ENCODE measurements at regions not wholly inside any gene's neighbourhood (a gene's known extent, or its start where the extent isn't known, plus 50 kb on each side); places are given as distances from the start of the nearest gene placed in this dataset.

GRCh38 chr2:16294791-16295190 lies 354.4 kb downstream of the MYCN start:
- no peaks in the 10 kb centered on the region for H3K4me1 ChIP-seq (ENCODE audit: control insufficient read depth, insufficient read depth, low read length)
- no peaks in the 10 kb centered on the region for H3K36me3 ChIP-seq (ENCODE audit: control insufficient read depth, insufficient read depth, low read length)
- H3K4me3 ChIP-seq (ENCODE audit: low read depth, low read length): no peak overlapping the region
- H3K27ac ChIP-seq (ENCODE audit: low read depth, low read length): no peak overlapping the region
- H3K27me3 ChIP-seq (ENCODE audit: control insufficient read depth, insufficient read depth, low read length): no peaks in the 10 kb centered on the region
- H3K9me3 ChIP-seq (ENCODE audit: control insufficient read depth, insufficient read depth, low read depth, low read length): peaks cover 8% of the 10 kb centered on the region
- H3K9ac ChIP-seq (ENCODE audit: low read length): no peak overlapping the region

- peaks cover 2% of the 10 kb centered on the region for H3K9me3 ChIP-seq (ENCODE audit: control insufficient read depth, insufficient read depth, low read depth, low read length)
- H3K9ac ChIP-seq (ENCODE audit: low read length): no peak overlapping the region
Observed at GRCh38 chr2:16293871-16294270, 353.5 kb downstream of the MYCN start.

GRCh38 chr2:16293398-16293797 lies 353.0 kb downstream of the MYCN start:
- H3K27ac ChIP-seq (ENCODE audit: low read depth, low read length): no peak overlapping the region
- H3K27me3 ChIP-seq (ENCODE audit: control insufficient read depth, insufficient read depth, low read length): no peaks in the 10 kb centered on the region
- no peaks in the 10 kb centered on the region for H3K4me1 ChIP-seq (ENCODE audit: control insufficient read depth, insufficient read depth, low read length)
- no peaks in the 10 kb centered on the region for H3K9me3 ChIP-seq (ENCODE audit: control insufficient read depth, insufficient read depth, low read depth, low read length)
- H3K9ac ChIP-seq (ENCODE audit: low read length): no peak overlapping the region
- no peaks in the 10 kb centered on the region for H3K36me3 ChIP-seq (ENCODE audit: control insufficient read depth, insufficient read depth, low read length)
- H3K4me3 ChIP-seq (ENCODE audit: low read depth, low read length): no peak overlapping the region

More at GRCh38 chr2:16293871-16294270, 353.5 kb downstream of the MYCN start:
- H3K27me3 ChIP-seq (ENCODE audit: control insufficient read depth, insufficient read depth, low read length): no peaks in the 10 kb centered on the region
- no peak overlapping the region for H3K4me3 ChIP-seq (ENCODE audit: low read depth, low read length)
- no peaks in the 10 kb centered on the region for H3K4me1 ChIP-seq (ENCODE audit: control insufficient read depth, insufficient read depth, low read length)
- H3K36me3 ChIP-seq (ENCODE audit: control insufficient read depth, insufficient read depth, low read length): no peaks in the 10 kb centered on the region
- H3K27ac ChIP-seq (ENCODE audit: low read depth, low read length): no peak overlapping the region

- H3K27me3 ChIP-seq (ENCODE audit: control insufficient read depth, insufficient read depth, low read length): no peaks in the 10 kb centered on the region
- H3K27ac ChIP-seq (ENCODE audit: low read depth, low read length): no peak overlapping the region
- no peak overlapping the region for H3K9ac ChIP-seq (ENCODE audit: low read length)
- H3K4me3 ChIP-seq (ENCODE audit: low read depth, low read length): no peak overlapping the region
- no peaks in the 10 kb centered on the region for H3K36me3 ChIP-seq (ENCODE audit: control insufficient read depth, insufficient read depth, low read length)
- no peaks in the 10 kb centered on the region for H3K4me1 ChIP-seq (ENCODE audit: control insufficient read depth, insufficient read depth, low read length)
- no peaks in the 10 kb centered on the region for H3K9me3 ChIP-seq (ENCODE audit: control insufficient read depth, insufficient read depth, low read depth, low read length)
Observed at GRCh38 chr2:16291731-16292550, 351.6 kb downstream of the MYCN start.

DNA sequence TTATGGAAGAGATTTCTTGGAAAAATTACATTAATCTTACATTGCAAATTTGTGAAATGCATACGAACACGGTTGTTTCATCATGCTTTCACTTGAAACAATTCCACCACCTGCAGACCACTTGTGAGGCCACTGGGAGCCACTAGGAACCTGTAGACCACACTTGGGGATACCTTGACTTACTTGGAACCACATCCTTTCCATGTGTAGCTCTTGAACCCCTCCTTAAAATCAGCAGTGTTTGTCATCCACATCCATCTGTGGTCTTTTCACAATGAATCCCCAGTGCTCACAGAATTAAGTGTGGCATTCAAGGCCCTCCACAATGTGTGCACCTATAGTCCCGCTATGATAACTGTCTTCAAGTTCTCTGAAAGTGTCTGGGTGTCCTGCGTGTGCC lies 350.9 kb downstream of the MYCN start:
- Histone ChIP-seq H3K36me3 (ENCODE audit: control insufficient read depth, insufficient read depth, low read length) (no peaks in the 10 kb centered on the region), H3K27me3 (ENCODE audit: control insufficient read depth, insufficient read depth, low read length) (no peaks in the 10 kb centered on the region), H3K4me3 (ENCODE audit: low read depth, low read length) (no peak overlapping the region), H3K9me3 (ENCODE audit: control insufficient read depth, insufficient read depth, low read depth, low read length) (no peaks in the 10 kb centered on the region), H3K27ac (ENCODE audit: low read depth, low read length) (no peak overlapping the region), H3K9ac (ENCODE audit: low read length) (no peak overlapping the region), H3K4me1 (ENCODE audit: control insufficient read depth, insufficient read depth, low read length) (no peaks in the 10 kb centered on the region)

DNA sequence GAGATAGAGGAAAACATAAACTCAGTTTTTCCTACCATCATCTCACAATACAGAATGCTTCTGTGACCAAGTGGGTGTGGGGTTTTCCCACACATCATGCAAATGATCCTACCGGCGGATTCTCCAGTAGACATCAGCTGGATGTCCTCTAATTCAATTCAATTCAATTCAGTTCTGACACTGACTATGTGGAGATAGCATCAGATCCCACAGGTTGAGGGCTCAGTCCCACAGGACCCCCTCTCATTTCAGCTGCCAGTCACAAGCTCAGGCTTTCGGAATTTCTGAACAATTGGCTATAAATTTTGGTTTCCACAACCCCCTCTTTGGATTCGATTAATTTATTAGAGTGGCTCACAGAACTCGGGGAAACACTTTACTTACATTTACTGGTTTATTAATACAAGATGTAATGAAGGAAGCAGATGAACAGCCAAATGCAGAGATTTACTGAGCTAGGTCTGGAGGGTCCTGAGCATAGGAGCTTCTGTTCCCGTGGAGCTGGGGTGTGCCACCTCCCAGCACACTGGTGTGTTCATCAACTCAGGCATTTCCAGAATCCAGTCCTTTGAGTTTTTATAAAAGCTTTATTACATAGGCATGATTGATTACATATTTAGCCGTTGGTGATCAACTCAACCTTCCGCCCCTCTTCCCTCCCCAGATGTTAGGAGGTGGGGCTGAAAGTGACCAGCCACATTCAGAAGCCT lies 350.1 kb downstream of the MYCN start:
- Histone ChIP-seq H3K9me3 (ENCODE audit: control insufficient read depth, insufficient read depth, low read depth, low read length) (no peaks in the 10 kb centered on the region), H3K27ac (ENCODE audit: low read depth, low read length) (no peak overlapping the region), H3K4me1 (ENCODE audit: control insufficient read depth, insufficient read depth, low read length) (no peaks in the 10 kb centered on the region), H3K27me3 (ENCODE audit: control insufficient read depth, insufficient read depth, low read length) (no peaks in the 10 kb centered on the region), H3K4me3 (ENCODE audit: low read depth, low read length) (no peak overlapping the region), H3K36me3 (ENCODE audit: control insufficient read depth, insufficient read depth, low read length) (no peaks in the 10 kb centered on the region), H3K9ac (ENCODE audit: low read length) (no peak overlapping the region)

DNA sequence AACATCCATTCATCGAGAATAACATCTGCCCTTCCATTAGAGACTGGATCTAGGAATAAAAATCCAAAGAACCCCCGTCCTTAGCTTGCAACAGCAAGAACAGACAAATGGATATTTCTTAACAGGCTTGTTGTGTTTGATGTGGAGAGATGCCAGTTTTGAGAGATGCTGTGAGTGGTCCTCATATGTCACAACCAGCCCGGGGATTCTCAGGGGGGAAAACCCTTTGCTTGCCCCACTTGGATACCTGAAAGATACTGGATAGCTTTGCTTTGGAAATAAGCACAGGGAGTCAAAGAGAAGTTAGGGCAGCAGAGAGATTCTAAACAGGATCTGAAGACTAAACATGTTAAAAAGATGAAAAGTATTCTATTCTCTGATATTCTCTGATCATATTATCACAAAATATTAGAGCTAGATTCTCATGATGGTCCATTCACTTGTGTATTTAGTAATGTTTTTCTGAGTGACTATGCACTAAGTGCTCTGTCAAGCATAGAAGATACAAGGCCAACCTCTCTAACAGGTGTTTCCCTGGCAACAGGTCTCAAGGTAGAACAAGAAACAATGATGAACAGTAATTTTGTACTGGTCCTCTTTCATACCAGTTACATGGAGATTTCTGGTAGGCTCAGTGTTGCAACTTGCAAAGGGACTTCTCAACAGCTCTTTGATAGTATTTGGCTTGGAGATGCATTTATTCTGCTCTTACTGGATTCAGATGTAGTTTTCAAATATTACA lies 348.2 kb downstream of the MYCN start:
- Histone ChIP-seq H3K4me3 (ENCODE audit: low read depth, low read length) (no peak overlapping the region), H3K27ac (ENCODE audit: low read depth, low read length) (no peak overlapping the region), H3K4me1 (ENCODE audit: control insufficient read depth, insufficient read depth, low read length) (no peaks in the 10 kb centered on the region), H3K36me3 (ENCODE audit: control insufficient read depth, insufficient read depth, low read length) (no peaks in the 10 kb centered on the region), H3K9me3 (ENCODE audit: control insufficient read depth, insufficient read depth, low read depth, low read length) (no peaks in the 10 kb centered on the region), H3K9ac (ENCODE audit: low read length) (no peak overlapping the region), H3K27me3 (ENCODE audit: control insufficient read depth, insufficient read depth, low read length) (no peaks in the 10 kb centered on the region)

DNA sequence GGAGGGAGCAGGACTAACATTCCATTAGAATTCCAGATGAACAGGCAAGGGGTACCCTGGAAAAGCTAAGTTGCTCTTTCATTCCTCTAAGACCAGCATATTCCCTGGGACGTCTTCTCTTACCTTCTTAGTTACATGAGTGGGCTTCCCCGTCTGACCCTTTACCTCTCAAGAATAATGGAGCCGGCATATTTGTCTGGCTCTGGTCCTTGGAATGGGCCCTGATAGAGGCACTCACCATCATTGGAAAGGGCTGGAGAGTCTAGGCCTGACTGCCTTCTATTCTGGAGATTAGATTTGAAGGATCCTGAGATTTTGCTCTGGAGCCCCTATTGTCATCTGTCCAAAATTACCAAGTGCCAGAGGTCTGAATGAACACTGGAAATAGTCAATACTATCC lies 347.5 kb downstream of the MYCN start:
- Histone ChIP-seq H3K9ac (ENCODE audit: low read length) (no peak overlapping the region), H3K36me3 (ENCODE audit: control insufficient read depth, insufficient read depth, low read length) (no peaks in the 10 kb centered on the region), H3K27ac (ENCODE audit: low read depth, low read length) (no peak overlapping the region), H3K27me3 (ENCODE audit: control insufficient read depth, insufficient read depth, low read length) (no peaks in the 10 kb centered on the region), H3K9me3 (ENCODE audit: control insufficient read depth, insufficient read depth, low read depth, low read length) (no peaks in the 10 kb centered on the region), H3K4me1 (ENCODE audit: control insufficient read depth, insufficient read depth, low read length) (no peaks in the 10 kb centered on the region), H3K4me3 (ENCODE audit: low read depth, low read length) (no peak overlapping the region)

- no peak overlapping the region for H3K9ac ChIP-seq (ENCODE audit: low read length)
- no peaks in the 10 kb centered on the region for H3K9me3 ChIP-seq (ENCODE audit: control insufficient read depth, insufficient read depth, low read depth, low read length)
- H3K36me3 ChIP-seq (ENCODE audit: control insufficient read depth, insufficient read depth, low read length): no peaks in the 10 kb centered on the region
- no peaks in the 10 kb centered on the region for H3K27me3 ChIP-seq (ENCODE audit: control insufficient read depth, insufficient read depth, low read length)
- no peak overlapping the region for H3K27ac ChIP-seq (ENCODE audit: low read depth, low read length)
- H3K4me3 ChIP-seq (ENCODE audit: low read depth, low read length): no peak overlapping the region
- no peaks in the 10 kb centered on the region for H3K4me1 ChIP-seq (ENCODE audit: control insufficient read depth, insufficient read depth, low read length)
Observed at GRCh38 chr2:16287281-16287680, 346.9 kb downstream of the MYCN start.

DNA sequence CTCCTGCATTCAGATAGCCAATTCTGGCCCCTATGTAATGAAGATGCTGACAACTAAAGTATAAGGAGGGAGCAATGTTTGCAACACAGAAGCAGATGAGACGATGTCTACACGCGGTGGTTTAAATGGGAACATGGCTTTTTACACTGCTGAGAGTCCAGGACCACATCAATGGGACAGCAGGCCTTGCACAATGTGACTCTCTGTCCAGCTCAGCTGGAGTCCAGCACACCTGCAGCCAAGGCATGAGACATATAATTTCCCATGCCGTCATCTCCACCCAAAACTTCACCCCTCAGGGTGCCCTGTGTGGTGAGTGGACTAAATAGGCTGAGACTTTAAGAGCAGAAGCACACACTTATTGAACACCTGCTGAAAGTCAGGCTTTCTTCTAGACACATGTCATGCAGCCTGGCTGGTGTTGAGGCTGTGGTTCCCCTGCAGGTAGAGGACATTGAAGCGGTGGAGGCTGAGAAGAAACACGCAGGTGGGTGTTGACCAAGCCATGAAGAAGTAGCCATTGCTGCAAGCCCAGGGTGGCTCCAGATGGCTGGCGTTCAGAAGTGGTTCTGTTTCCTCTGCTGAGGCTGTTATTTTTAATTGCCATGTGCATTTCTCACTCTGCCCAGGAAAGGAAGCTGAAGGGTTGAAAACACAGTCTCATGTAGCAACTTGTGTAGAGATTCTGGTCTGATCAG lies 345.6 kb downstream of the MYCN start:
- H3K27ac ChIP-seq (ENCODE audit: low read depth, low read length): no peak overlapping the region

More for the DNA sequence above, 345.6 kb downstream of the MYCN start:
- Histone ChIP-seq H3K36me3 (ENCODE audit: control insufficient read depth, insufficient read depth, low read length) (no peaks in the 10 kb centered on the region), H3K9me3 (ENCODE audit: control insufficient read depth, insufficient read depth, low read depth, low read length) (no peaks in the 10 kb centered on the region), H3K9ac (ENCODE audit: low read length) (no peak overlapping the region), H3K4me1 (ENCODE audit: control insufficient read depth, insufficient read depth, low read length) (peaks cover 7% of the 10 kb centered on the region; the same call in 1 of the 2 replicates), H3K4me3 (ENCODE audit: low read depth, low read length) (no peak overlapping the region), H3K27me3 (ENCODE audit: control insufficient read depth, insufficient read depth, low read length) (no peaks in the 10 kb centered on the region)
